ENCODE measurements at regions not wholly inside any gene's neighbourhood (a gene's known extent, or its start where the extent isn't known, plus 50 kb on each side); places are given as distances from the start of the nearest gene placed in this dataset.
"Not testable (repeated sequence)": the region's sequence is repeated elsewhere in the genome, so short reads cannot be mapped to it uniquely, and the experiment has no call there.

- no peak for DNase-seq
These were observed 163.3 kb upstream of the ADCY1 start for GRCh38 chr7:45410893-45411292.

- no peak for DNase-seq
These were observed 160.7 kb upstream of the ADCY1 start for GRCh38 chr7:45413419-45413818.

- no peak for DNase-seq
These were observed 159.9 kb upstream of the ADCY1 start for GRCh38 chr7:45414226-45414625.

DNA sequence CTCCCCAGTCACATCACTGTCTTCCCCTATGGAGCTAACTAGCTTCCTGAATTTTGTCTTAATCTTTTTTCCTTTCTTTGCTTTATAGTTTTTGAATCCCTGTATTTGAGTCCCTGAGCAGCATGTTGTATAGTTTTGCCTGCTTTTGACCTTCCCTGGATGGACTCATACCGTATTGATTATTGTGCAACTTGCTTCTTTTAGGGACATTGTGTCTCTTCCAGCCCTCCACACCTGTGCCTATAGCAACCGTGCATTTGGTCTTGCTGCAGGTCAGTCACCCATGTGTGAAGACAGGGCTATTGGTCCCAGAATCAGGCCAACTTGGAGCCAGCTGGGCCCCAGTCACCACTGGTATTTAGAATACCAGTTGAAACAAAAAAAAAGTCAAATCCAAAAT lies 158.9 kb upstream of the ADCY1 start:
- no peak for DNase-seq

GRCh38 chr7:45416846-45417245 lies 157.3 kb upstream of the ADCY1 start:
- DNase-seq: no peak

GRCh38 chr7:45417268-45417667 lies 156.9 kb upstream of the ADCY1 start:
- DNase-seq: no peak

GRCh38 chr7:45417735-45418134 lies 156.4 kb upstream of the ADCY1 start:
- no peak for DNase-seq

DNA sequence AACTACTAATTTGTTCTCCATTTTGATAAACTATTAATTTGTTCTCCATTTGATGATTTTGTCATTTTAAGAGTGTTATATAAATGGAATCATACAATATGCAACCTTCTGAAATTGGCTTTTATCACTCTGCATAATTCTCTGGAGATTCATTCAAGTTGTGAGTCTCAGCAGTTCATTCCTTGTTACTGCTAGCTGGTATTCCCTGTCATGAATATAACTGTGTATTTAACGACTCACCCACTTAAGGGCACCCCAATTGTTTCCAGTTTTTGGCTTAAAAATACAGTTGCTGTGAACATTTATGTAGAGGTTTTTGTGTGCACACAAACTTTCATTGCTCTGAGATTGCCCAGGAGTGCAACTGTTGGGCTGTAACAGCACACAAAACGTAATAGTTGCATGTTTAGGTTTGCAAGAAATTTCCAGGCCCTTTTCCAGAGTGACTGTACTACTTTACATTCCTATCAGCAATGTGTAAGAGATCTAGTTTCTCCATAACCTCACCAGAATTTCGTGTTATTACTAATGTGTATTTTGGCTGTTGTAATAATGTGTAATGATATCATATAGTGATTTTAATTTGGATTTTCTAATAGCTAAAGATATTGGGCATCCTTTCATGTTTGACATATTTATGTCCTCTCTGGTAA lies 153.2 kb upstream of the ADCY1 start:
- no peak for DNase-seq

- no peak for DNase-seq
These were observed 152.4 kb upstream of the ADCY1 start for GRCh38 chr7:45421806-45422205.

DNA sequence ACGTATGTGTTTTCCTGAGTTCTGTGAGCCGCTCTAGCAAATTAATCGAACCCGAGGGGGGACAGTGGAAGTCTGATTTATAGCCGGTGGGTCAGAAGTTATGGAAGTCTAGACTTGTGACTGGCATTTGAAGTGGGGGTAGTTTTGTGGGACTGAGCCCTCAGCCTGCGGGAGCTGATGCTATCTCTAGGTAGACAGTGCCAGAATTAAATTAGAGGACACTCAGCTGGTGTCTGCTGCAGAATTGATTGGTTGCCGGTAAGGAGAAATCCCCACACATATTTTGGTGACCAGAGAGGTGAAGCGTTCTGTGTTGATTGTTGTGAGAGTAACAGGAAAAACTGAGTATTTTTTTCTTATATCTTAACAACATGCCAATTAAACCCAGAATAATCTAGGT lies 143.8 kb upstream of the ADCY1 start:
- DNase-seq: no peak

GRCh38 chr7:45434167-45434784 lies 139.9 kb upstream of the ADCY1 start:
- no peak for DNase-seq

GRCh38 chr7:45435131-45435530 lies 139.0 kb upstream of the ADCY1 start:
- DNase-seq: no peak

GRCh38 chr7:45435846-45436245 lies 138.3 kb upstream of the ADCY1 start:
- DNase-seq: no peak

DNA sequence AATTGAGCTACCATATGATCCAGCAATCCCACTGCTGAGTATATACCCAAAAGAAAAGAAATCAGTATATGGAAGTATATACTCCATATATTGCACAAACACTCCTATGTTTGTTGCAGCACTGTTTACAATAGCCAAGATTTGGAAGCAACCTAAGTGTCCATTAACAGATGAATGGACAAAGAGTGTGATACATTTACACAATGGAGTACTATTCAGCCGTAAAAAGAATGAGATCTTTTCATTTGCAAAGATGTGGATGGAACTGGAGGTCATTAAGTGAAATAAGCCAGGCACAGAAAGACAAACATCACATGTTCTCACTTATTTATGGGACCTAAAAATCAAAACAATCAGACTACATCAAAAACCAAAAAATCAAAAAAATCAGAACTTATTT lies 133.4 kb upstream of the ADCY1 start:
- DNase-seq: not testable (repeated sequence)

- DNase-seq: no peak
These were observed 130.9 kb upstream of the ADCY1 start for GRCh38 chr7:45443263-45443662.

DNA sequence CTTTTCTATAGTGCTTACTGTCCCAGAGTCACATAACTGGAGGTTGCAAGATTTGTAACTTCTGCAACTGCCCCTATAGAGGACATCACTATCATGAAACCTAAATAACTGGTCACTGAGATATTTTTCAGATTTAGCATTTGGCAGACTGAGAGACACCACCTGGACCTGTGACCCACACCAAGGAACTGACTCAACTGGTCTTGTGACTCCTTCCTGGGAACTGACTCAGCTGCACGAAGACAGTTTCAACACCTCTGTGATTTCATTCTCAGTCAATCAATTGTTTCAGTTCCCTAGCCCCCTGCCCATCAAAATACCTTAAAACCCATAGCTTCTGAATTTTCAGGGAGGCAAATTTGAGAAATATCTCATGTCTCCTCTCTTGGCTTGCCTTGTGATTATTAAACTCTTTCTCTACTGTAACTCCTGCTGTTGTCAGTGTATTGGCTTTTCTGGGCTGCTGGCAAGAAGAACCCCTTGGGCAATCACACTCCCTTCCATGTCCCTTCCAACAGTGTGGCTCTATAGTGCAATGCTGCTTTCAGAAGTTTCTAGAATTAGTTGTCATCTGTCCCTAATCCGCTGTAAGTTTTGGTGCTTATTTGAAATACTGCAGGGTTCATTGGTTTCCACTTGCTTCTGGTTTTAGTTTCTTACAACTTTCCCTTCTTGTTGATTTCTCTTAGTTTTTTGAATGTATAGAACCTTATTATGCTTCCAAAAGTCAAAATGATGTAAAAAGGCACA lies 127.8 kb upstream of the ADCY1 start:
- no peak for DNase-seq

GRCh38 chr7:45447296-45447695 lies 126.9 kb upstream of the ADCY1 start:
- DNase-seq: no peak

DNA sequence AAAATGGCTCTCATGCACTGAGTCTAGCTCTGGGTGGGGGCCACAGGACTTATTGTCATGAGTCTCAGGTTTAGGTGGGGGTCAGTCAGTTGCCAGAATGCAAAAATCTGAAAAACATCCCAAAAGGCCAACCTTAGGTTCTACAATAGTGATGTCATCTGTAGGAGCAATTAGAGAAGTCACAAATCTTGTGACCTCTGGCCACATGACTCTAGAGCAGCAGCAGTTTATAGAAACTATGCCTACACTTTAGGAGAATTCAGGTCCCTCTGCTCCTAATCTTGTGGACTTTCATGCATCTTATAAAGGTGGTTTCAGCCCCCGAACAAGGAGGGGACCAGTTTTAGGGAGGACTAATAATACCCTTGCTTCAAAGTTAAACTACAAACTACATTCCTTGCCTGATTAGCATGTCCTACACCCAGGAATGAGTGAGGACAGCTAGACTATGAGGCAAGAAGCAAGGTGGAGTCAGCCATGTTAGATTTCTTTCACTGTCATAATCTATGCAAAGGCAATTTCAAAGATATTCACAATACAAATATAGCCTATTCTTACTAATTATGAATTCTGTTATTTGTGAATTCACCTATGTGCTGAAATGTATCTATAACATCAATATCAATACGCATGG lies 123.5 kb upstream of the ADCY1 start:
- no peak for DNase-seq

DNA sequence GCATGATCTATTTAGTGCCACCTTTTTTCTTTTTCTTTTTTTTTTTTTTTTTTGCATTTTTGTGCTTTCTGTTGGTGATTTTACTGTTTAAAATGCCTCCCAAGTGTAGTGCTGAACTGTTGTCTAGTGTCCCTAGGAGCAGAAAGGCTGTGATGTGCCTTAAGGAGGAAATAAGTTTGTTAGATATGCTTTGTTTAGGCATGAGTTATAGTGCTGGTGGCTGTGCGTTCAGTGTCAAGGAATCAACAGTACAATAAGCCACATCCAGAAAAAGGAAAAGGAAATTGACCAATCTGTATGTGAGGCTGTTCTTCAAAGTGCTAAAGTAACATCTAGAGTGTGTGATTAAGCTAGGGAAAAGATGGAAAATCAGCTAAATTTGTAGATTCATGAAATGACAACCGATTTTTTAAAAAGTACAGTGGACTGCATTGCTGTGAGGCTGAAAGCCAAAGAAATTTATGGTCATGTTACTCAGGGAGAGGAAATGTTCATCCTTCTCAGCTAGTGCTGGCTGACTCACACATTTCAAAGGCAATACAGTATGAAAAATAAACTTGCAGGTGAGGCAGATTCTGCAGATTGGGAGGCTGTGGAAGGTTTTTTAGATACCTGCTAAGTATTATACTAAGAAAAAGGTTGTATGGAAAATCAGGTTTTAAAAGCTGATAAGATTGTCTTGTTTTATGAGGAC lies 122.7 kb upstream of the ADCY1 start:
- no peak for DNase-seq

DNA sequence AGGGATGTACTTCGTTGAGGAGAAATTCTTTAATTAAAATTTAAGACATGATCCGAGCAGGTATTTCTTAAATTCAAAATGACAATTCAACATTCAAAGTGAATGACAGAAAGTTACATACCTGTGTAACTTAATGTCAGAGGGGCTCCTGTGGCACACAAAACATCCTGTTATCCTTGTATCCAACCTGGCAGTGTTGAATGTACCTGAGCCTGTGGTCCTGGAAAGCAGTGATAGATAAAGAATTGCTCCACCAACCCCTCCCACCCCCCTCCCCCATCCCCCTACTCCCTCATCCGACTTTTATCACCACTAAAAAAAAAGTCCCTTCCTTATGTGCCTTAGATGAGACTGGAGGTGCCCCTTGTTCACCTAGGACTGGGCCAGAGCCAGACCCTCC lies 119.4 kb upstream of the ADCY1 start:
- DNase-seq: no peak

GRCh38 chr7:45455662-45456061 lies 118.5 kb upstream of the ADCY1 start:
- no peak for DNase-seq

DNA sequence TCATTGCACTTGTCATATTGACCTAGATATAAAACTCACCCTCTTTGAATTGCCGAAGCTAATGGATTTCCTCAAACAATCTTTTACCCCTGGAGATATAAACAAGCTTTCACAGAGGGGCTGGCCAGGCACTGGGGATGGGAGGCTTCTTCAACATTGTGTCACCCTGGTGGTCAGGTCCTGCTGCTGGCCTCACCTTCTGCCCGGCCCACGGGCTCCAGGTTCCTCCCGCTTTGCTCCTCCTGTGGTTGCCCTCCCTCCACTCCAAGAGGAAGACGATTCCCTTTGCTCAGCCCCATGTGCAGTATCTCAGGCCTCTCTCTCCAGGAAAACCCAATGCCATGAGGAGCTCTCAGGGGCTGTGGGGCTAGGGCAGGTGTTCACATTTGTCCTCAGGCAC lies 118.1 kb upstream of the ADCY1 start:
- no peak for DNase-seq

All from NCI-H1417 (cell line).